ENCODE measurements at regions not wholly inside any gene's neighbourhood (a gene's known extent, or its start where the extent isn't known, plus 50 kb on each side); places are given as distances from the start of the nearest gene placed in this dataset.
"Not testable (repeated sequence)": the region's sequence is repeated elsewhere in the genome, so short reads cannot be mapped to it uniquely, and the experiment has no call there.

DNA sequence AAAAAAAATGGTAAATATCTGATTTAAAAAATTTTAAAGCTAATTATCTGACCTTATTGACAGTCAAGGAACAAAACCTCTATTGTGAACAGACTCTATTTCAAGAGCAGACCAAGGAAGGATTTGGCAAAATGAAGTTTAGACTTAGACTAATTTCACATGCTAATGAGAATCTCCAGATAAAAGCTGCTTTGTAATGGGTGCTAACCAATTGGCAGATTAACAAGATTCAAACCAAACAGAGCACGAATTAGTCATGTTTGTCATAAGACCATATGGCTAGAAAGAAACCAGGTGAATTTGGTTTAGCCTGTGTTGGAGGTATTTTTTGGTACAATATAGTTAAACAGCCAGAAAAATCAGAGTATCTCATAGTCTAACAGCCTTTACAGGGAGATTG is 429.1 kb upstream of the NFE2L3 start:
- DNase-seq = no peak

GRCh38 chr7:25725451-25725850 is 426.5 kb upstream of the NFE2L3 start:
- DNase-seq = no peak

DNA sequence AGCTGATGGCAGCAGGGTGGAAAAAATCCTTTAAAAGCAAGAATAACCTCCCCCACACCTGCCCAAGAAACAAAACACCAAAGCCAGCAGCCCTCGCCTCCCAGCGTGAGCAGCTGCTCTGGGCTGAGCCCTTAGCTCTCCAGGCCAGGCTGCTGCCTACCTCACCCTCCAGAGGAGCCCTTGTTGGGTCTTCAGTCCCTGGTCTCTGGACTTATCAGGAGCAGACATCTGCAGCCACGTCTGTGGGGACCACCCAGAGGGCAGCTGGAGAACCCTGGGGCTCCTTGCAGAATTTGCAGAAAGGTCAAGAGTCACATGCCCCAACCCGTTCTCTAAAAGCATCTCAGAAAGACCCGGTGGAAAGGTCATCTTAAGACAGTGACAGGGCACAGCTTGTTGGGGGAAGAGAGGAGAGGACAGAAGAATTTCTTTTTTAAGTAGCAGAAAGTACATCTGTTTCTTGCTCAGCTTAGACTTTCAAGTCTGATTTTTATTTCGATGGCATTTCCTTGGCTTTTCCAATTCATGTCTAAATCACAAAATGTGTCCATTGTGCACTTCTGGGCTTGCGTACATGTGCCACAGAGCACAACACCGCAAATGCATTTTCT is 425.7 kb upstream of the NFE2L3 start:
- DNase-seq = no peak

DNA sequence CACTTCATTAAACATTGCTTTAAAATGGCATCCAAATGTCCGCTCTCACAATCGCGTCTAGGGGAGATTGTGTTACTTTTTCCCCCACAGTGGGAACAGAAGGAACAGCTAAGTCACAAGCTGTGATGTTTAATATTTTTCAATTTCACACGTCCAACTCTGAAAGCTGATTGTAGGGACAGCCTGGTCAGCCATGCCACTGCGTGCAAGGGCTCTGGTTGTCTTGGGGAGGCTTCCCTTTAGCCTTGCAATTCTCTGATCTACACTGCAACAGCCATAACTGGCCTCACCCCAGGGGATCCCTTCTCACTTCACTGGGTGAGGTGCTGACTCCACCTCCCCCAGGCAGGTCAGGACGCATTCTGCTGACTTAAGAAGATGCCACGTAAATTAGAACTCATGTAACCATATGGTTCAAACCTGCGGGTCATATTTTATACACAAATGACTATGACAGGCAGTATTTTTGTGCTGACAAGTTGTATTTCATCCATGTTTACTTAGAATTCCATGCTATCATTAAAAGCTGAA is 425.2 kb upstream of the NFE2L3 start:
- no peak for DNase-seq

- DNase-seq = no peak
Measured at GRCh38 chr7:25727446-25727845, 424.6 kb upstream of the NFE2L3 start.

GRCh38 chr7:25727876-25728275 is 424.1 kb upstream of the NFE2L3 start:
- no peak for DNase-seq

DNA sequence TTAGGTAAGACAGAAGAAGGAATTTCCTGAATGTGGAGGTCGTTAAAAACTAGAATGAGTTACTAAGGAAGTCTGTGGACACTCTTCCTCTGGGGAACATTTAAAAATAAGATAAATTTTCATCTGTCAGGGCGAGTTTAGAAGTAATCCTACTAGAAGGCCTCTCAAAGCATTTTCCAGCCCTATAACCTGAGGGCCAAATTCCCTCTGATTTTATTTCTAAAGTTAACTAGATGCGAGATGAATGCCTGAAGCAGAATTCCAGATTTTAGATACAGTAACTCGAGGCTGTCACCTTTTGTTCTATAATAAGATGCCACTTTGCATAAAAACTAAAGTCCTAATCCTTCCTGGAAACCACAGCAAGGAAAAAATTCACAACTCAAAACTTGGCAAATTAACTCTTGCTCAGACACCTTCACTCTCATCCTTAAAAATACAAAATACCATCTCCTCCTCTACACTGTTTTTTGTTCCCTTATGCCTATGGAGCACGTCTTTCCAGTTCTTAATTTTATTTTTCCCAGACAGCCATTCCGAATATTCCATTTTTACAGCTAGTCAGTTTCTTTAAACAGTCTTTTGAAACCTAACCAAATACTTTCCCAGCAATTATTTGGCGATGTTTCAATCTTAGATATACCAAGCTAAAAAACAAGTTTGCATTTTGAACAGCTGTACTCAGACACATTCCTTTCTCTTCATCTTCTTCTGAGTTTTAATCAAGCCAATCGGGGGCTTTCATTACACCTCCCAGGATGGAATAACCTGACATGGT is 420.7 kb upstream of the NFE2L3 start:
- no peak for DNase-seq

GRCh38 chr7:25731846-25732245 is 420.2 kb upstream of the NFE2L3 start:
- DNase-seq = no peak

GRCh38 chr7:25732766-25733217 is 419.2 kb upstream of the NFE2L3 start:
- DNase-seq = peak; percentile 58

DNA sequence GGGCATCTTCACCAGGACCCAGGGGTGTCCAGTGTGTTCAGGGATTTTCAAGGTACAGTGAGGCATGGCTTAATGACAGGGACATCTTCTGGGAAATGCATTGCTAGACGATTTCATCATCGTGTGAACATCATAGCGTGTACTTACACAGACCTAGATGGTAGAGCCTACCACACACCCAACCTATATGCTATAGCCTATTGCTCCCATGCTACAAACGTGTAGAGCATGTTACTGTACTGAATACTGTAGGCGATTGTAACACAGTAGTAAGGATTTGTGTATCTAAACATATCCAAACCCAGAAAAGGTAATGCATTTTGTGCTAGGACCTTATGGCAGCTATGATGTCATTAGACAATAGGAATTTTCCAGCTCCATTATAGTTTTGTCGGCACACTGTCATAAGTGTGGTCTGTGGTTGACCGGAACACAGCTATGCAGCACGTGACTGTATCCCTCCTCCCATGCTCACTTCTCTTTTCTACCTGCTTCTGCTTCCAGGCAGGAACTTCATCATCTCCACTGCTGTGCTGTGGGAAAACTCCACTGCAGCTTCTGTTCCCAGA is 416.2 kb upstream of the NFE2L3 start:
- DNase-seq = no peak

- DNase-seq = no peak
Measured at GRCh38 chr7:25738528-25738927, 413.5 kb upstream of the NFE2L3 start.

DNA sequence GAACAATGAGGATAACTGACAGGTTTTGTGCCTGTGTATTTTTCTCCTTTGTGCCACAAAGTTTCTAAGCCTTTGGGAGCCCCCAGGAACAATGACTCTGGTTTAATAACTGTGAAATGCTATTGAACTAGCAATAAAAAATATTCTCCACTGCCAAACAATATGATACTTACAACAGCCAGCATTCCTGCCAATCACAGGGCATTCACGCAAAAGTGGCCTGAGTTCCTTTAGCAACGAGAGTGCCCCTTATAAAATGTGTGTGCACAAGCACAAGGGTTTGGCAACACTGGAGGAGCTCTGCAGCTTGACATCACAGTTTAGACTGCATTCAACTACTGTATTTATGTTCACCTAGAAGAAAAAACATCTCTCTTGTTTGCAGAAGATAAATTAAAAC is 412.9 kb upstream of the NFE2L3 start:
- DNase-seq = no peak

GRCh38 chr7:25742316-25742715 is 409.7 kb upstream of the NFE2L3 start:
- no peak for DNase-seq

- not testable (repeated sequence) for DNase-seq
Measured at GRCh38 chr7:25743670-25744451, 408.1 kb upstream of the NFE2L3 start.

DNA sequence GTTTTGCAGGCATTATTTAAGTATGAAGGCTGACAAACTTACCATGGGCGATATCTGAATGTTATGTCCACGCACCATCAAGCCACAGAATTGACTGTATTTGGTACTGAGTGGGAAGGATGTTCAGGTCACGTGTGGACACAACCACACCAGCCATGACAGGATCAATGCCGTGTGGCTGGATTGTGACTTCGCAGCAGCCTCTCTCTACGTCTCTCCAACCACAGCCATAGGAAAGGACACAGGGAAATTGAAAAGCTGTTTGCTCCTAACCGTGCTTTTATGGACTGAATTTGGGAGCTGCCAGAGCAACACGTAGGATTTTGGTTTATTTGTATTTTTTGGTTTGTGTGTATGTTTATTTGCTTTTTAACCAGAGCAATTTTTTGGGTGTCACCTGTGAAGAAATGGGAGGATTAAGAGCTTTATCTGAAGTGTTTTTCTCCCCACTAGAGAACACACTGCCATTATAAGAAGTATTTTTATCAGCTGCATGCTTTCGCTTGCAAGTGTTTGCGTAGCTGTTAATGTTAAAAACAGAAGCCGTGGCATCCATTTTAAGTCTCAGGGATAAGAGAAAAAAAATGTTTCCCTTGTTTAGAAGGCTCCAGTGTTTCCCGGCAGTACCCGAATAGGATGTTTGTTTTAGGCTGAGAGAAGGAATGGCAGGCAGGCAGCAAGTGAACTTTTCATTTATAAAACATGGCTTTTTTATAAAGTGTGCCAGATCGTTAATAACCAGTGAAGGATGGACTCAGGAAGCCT is 401.1 kb upstream of the NFE2L3 start:
- no peak for DNase-seq

DNA sequence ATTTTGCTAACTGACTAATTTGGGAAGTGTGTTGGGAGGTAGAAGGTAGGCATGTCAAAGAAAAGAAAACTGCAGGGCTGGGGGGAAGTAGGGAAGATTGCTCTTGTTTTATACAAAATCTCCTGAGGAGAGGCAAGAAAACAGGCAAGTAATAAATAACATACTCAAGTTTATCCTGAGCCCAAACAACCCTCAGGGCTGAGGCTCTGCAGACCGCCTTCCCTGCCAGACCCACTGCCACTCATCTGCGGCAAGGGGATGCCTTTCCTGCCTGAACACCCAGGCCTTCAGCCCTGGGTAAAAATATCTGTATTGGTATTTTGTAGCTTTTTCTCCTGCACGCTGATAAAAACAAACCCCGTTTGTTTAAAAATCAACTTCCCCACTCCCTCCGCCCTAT is 399.8 kb upstream of the NFE2L3 start:
- DNase-seq = no peak

DNA sequence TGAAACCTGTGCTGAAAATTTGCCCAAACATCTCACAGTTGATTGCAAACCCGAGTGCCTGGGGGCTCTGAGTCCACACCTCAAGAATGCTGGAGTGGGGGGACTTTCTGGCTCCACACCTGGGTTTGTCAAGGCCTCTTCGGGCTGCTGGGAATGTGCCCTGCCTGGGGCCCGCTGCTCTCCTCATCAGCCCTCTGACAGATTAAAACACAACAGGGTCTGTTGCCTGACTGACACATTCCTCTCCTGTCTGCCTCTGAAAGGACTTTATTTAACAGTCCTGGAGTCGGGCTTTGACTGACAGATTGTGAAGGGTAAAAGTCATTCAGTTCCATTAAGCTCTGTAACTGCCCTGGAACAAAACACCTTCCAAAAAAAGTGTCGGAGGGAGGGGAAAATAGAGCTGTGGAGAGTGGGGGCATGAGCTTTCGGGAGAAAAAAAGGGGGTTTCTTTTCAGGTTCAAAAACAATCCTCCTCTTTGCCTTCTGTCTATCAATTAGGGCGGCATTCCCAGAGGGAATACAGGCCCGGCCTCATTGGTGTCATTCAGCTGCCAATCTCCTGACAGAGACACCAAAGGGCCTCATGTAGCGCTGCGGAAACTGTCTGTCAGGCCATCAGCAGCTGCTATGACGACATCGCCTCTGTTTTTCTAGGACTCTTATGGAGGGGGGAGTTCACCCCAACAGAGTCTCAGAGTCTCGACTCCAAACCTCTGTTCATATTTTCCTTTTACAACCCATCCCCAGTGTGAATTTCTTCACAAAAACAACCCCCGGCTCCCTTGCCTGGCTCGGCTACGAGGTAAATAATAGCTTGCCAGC is 398.8 kb upstream of the NFE2L3 start:
- DNase-seq = no peak

GRCh38 chr7:25753837-25754236 is 398.2 kb upstream of the NFE2L3 start:
- no peak for DNase-seq

DNA sequence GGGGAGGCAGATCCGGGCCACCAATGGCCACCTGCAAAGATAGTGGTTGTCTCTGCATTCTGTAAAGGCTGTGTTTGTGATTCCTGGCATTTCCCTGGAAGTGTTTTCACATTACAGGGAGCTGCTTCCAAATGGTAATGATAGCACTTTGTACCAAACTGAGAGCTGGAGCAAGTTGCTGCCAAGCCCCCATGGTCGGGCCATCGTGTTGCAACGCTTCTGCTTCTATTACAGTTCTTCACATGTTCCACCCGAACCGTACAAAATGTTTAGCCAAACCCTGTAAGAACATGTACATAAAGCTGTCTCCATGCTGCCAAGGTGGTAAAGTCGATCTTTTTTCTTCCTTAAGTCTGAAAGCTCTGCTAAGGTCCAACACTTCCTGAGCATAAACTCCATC is 397.7 kb upstream of the NFE2L3 start:
- no peak for DNase-seq

GRCh38 chr7:25754751-25755150 is 397.2 kb upstream of the NFE2L3 start:
- no peak for DNase-seq

DNA sequence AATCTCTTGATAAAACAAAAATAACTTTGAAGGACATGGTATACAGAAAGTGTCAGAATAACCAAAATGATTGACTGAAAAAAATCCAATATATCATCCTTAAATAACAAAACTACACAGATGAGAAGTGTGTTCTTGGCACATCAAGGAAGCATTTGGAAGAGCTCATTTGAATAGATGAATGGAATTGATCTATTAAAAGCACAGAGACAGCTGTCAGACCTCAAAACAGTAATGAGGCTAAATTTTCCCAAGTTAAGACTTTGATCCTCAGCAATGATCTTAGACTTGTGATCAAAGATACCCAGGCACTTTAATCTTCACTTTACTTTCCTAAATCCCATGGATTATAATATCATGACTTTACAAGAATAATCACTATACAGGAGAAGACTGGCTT is 395.4 kb upstream of the NFE2L3 start:
- DNase-seq = no peak

DNA sequence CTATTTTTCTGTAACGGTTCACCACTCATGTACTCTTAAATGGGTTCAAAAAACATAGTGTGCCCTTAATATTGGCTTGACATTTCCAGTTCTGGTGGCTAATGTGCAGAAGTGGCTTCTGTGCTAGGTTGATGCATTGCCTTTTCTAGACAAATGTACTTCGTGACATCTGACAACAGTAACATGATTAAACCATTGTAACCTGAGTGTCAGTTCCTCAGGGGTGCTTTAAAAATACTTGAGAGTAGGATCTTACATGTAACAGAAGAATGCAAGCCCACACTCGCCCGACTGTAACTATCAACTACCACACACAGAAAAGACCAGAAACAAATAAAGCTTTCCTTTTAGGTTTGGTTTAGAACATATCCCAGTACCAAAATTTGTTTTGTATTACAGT is 393.4 kb upstream of the NFE2L3 start:
- no peak for DNase-seq

Measured in NCI-H774 (cell line).